HFF-Myc (cell line): ENCODE measurements at regions not wholly inside any gene's neighbourhood (a gene's known extent, or its start where the extent isn't known, plus 50 kb on each side); places are given as distances from the start of the nearest gene placed in this dataset.

Experiments used
- DNase-seq: peaks from one replicate; pipeline ENCODE4 v3.0.0-alpha.2; 2011; ENCODE audit warnings: low read depth; ENCODE audit errors: extremely low read depth
- H3K4me3 ChIP-seq: replicated peaks from 2 replicates; pipeline ENCODE4 v1.5.1; 2011; ENCODE audit warnings: low read depth, mild to moderate bottlenecking, control low read depth, low read length
- CTCF ChIP-seq: IDR thresholded peaks from 2 replicates; pipeline ENCODE4 v1.5.1; 2012; ENCODE audit warnings: mild to moderate bottlenecking, low read depth, low read length, control low read depth; ENCODE audit errors: missing control alignments

- no peak for TF ChIP-seq CTCF
- H3K4me3 ChIP-seq = no peak overlapping the region
- DNase-seq = no peak
These were observed 89.5 kb downstream of the ALX1 start for GRCh38 chr12:85369365-85370154.

- TF ChIP-seq CTCF = no peak
- no peak overlapping the region for H3K4me3 ChIP-seq
- DNase-seq = no peak
These were observed 93.0 kb downstream of the ALX1 start for GRCh38 chr12:85373045-85373444.

GRCh38 chr12:85374981-85375380, 95.0 kb downstream of the ALX1 start:
- DNase-seq = no peak
- H3K4me3 ChIP-seq = no peak overlapping the region
- TF ChIP-seq CTCF = no peak

- DNase-seq = no peak
- no peak for TF ChIP-seq CTCF
- H3K4me3 ChIP-seq = no peak overlapping the region
These were observed 105.4 kb downstream of the ALX1 start for GRCh38 chr12:85385406-85385805.

GRCh38 chr12:85390266-85390665, 110.2 kb downstream of the ALX1 start:
- TF ChIP-seq CTCF = no peak
- DNase-seq = no peak
- H3K4me3 ChIP-seq = no peak overlapping the region

GRCh38 chr12:85392508-85392907, 112.5 kb downstream of the ALX1 start:
- no peak for DNase-seq
- TF ChIP-seq CTCF = no peak
- no peak overlapping the region for H3K4me3 ChIP-seq

- no peak for TF ChIP-seq CTCF
- H3K4me3 ChIP-seq = no peak overlapping the region
- DNase-seq = no peak
These were observed 113.6 kb downstream of the ALX1 start for GRCh38 chr12:85393606-85394005.
